ENCODE measurements at regions not wholly inside any gene's neighbourhood (a gene's known extent, or its start where the extent isn't known, plus 50 kb on each side); places are given as distances from the start of the nearest gene placed in this dataset.

DNA sequence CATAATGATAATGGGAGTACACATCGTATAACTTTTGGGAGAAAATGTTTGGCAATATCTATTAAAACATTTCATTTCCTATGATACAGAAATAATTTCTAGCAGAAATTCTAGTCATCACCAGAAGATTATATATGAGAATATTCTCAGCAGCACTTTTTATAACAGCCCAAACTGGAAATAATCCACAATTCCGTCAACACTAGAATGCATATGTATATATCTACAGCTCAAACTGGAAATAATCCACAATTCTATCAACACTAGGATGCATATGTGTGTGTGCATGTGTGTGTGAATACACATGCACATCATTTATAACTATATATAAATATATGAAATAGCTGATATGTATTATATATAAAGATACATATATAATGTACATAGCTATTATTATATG lies 408.0 kb upstream of the KLHL1 start:
- TF ChIP-seq, protein P1, sequence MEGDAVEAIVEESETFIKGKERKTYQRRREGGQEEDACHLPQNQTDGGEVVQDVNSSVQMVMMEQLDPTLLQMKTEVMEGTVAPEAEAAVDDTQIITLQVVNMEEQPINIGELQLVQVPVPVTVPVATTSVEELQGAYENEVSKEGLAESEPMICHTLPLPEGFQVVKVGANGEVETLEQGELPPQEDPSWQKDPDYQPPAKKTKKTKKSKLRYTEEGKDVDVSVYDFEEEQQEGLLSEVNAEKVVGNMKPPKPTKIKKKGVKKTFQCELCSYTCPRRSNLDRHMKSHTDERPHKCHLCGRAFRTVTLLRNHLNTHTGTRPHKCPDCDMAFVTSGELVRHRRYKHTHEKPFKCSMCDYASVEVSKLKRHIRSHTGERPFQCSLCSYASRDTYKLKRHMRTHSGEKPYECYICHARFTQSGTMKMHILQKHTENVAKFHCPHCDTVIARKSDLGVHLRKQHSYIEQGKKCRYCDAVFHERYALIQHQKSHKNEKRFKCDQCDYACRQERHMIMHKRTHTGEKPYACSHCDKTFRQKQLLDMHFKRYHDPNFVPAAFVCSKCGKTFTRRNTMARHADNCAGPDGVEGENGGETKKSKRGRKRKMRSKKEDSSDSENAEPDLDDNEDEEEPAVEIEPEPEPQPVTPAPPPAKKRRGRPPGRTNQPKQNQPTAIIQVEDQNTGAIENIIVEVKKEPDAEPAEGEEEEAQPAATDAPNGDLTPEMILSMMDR (IDR thresholded peaks at IDR 0.05) = no peak
- no peak for TF ChIP-seq POLR2A (IDR thresholded peaks at IDR 0.05; ENCODE audit: low read depth)

All from esophagus muscularis mucosa (tissue), 3 donors.